ENCODE measurements at regions not wholly inside any gene's neighbourhood (a gene's known extent, or its start where the extent isn't known, plus 50 kb on each side); places are given as distances from the start of the nearest gene placed in this dataset.
A peak's percentile ranks its signal among the peaks of the same experiment; 100 is the strongest.

DNA sequence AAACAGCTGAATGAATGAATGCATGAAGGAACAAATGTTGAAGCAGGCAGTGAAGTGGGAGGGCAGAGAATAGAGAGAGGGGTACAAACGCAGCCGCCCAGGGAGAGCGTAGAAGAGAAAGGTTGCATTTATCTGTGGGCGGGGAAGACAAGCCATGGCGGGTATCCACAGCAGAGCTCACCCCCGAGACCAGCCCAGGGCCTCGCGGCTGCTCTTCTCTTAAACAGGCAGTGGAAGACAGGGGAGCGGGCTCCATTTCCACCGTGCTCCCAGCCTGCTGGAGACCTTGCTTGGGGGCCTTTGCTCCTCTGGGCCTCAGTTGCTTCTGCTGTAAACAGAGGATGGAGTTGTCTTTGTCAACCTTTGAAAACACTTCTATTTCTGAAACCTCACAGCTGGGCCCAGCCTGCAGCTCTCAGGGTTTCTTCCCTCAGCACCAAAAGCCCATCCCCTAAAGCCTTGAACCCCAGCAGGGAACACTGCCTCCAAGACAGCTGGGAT lies 259.5 kb downstream of the UACA start:
- in situ Hi-C loops (cut with MboI; ENCODE audit: low sequenced_read_pairs) (no loop called here), intact Hi-C loops (cut with micrococcal nuclease) (no loop called here), dilution Hi-C loops (cut with HindIII; ENCODE audit: low sequenced_read_pairs, unreplicated experiment) (no loop called here)
- DNase-seq = no peak
- H4K20me1 ChIP-seq (ENCODE audit: insufficient read depth, low read length) = no peaks in the 10 kb centered on the region
- peaks cover 26% of the 10 kb centered on the region for H3K4me1 ChIP-seq (ENCODE audit: control insufficient read depth, insufficient read depth, low read length)
- no peak overlapping the region for H2AK9ac ChIP-seq (replicated peaks; ENCODE audit: low read depth, low read length, poor library complexity)
- no peak overlapping the region for H2AFZ ChIP-seq (replicated peaks; ENCODE audit: low read length, poor library complexity)
- H3K79me1 ChIP-seq (ENCODE audit: low read depth in 1 of 2, low read length in 2 of 2) = no peaks in the 10 kb centered on the region
- CTCF ChIA-PET = no interaction called here
- H2AK5ac ChIP-seq (ENCODE audit: low read depth, low read length) = peak overlapping the region; percentile 36; the same call in 1 of the 2 replicates
- H4K5ac ChIP-seq (ENCODE audit: low read depth, low read length) = no peak overlapping the region
- BruUV-seq (replicated peaks) = no TSS peak
- H2BK20ac ChIP-seq (ENCODE audit: low read depth, low read length) = no peak overlapping the region
- 100% methylated on average over 4 of the region's 10 CpGs; no CpG with 5 or more reads in 1 of the 2 experiments for WGBS, 2 experiments (ENCODE audit: extremely low coverage in 2 of 2, insufficient read length in 1 of 2)
- no peaks in the 10 kb centered on the region for H3K36me3 ChIP-seq (ENCODE audit: control insufficient read depth, insufficient read depth, low read length)
- H2BK120ac ChIP-seq (ENCODE audit: low read depth, low read length) = no peak overlapping the region
- no peak overlapping the region for H3K14ac ChIP-seq (replicated peaks; ENCODE audit: low read depth, low read length)
- no peak; the same call in 1 of the 2 replicates for ATAC-seq (ENCODE audit: low read depth)
- H3K4me3 ChIP-seq (ENCODE audit: insufficient read depth, low read depth, low read length) = no peak overlapping the region
- H3K56ac ChIP-seq (ENCODE audit: extremely low read depth, insufficient read depth, low read length) = no peak overlapping the region
- H3K27me3 ChIP-seq (ENCODE audit: control insufficient read depth, insufficient read depth, low read length) = peaks cover 20% of the 10 kb centered on the region
- no peak overlapping the region for H3K4me2 ChIP-seq (ENCODE audit: low read depth, low read length)
- no peak overlapping the region for H2BK15ac ChIP-seq (ENCODE audit: low read depth, low read length)
- H3K4ac ChIP-seq (ENCODE audit: low read depth, low read length) = peak overlapping the region; percentile 44; the same call in 1 of the 2 replicates
- H3K18ac ChIP-seq (ENCODE audit: low read depth, low read length) = no peak overlapping the region
- H2BK5ac ChIP-seq (ENCODE audit: low read depth, low read length, poor library complexity, severe bottlenecking) = no peak overlapping the region
- POLR2A ChIA-PET (ENCODE audit: unreplicated experiment) = no interaction called here
- TF ChIP-seq CEBPB (IDR thresholded peaks at IDR 0.05; ENCODE audit: low read depth, low read length) = no peak
- no peak for TF ChIP-seq NFE2L2 (IDR thresholded peaks at IDR 0.05; ENCODE audit: low read depth, low read length)
- no peak for TF ChIP-seq RFX5 (IDR thresholded peaks at IDR 0.05; ENCODE audit: low read depth, low read length)
- no peak for TF ChIP-seq RAD21 (IDR thresholded peaks at IDR 0.05; ENCODE audit: low read length)
- TF ChIP-seq, protein P1, sequence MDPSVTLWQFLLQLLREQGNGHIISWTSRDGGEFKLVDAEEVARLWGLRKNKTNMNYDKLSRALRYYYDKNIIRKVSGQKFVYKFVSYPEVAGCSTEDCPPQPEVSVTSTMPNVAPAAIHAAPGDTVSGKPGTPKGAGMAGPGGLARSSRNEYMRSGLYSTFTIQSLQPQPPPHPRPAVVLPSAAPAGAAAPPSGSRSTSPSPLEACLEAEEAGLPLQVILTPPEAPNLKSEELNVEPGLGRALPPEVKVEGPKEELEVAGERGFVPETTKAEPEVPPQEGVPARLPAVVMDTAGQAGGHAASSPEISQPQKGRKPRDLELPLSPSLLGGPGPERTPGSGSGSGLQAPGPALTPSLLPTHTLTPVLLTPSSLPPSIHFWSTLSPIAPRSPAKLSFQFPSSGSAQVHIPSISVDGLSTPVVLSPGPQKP (IDR thresholded peaks at IDR 0.05; ENCODE audit: borderline replicate concordance, low read depth, low read length) = no peak
- TF ChIP-seq RCOR1 (IDR thresholded peaks at IDR 0.05; ENCODE audit: insufficient replicate concordance, low read length) = no peak
- no peak overlapping the region for H4K8ac ChIP-seq (ENCODE audit: low read depth in 2 of 2, low read length in 2 of 2)
- peaks cover 15% of the 10 kb centered on the region for H3K9me1 ChIP-seq (ENCODE audit: insufficient read depth, low read length)
- H3K27ac ChIP-seq (ENCODE audit: insufficient read depth, low read length) = no peak overlapping the region
- H3K23ac ChIP-seq (ENCODE audit: low read depth, low read length) = no peak overlapping the region
- 0 out of 2 replicates have a peak, but pooled peaks cover 3% of the 10 kb centered on the region for H3K9me3 ChIP-seq (ENCODE audit: control insufficient read depth, insufficient read depth, low read length)
- H4K91ac ChIP-seq (ENCODE audit: insufficient read depth, low read depth, low read length) = no peak overlapping the region
- H3K9ac ChIP-seq (ENCODE audit: low read depth, low read length) = no peak overlapping the region
